Midbrain (tissue), 1 donor: ENCODE measurements at regions not wholly inside any gene's neighbourhood (a gene's known extent, or its start where the extent isn't known, plus 50 kb on each side); places are given as distances from the start of the nearest gene placed in this dataset.
"Not testable (repeated sequence)": the region's sequence is repeated elsewhere in the genome, so short reads cannot be mapped to it uniquely, and the experiment has no call there.

Source experiments
- DNase-seq: peaks from one replicate; lab custom pipeline; 2025; lab: John Stamatoyannopoulos, UW

GRCh38 chr6:15081447-15081846, 164.4 kb upstream of the JARID2 start:
- DNase-seq = no peak

DNA sequence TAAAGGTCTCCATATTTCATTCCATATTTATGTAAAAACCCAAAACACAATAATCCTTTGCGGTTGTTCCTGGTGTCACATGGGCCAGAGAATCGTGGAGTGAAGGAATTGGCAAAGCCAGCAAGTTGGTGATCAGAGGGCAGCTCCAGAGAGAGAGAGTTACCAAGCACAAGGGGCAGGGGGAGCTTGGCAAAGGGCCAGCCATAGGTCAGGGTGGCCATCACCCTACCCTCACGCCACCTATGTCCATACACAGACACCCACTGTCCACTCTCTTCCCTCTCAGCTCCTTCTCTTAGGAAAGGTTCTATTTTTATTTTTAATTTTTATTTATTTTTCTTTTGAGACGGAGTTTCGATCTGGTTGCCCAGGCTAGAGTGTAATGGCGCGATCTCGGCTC, 163.2 kb upstream of the JARID2 start:
- DNase-seq = no peak

GRCh38 chr6:15086348-15087158, 159.3 kb upstream of the JARID2 start:
- no peak for DNase-seq

- DNase-seq = no peak
Measured at GRCh38 chr6:15087186-15087589, 158.7 kb upstream of the JARID2 start.

GRCh38 chr6:15088904-15089568, 156.8 kb upstream of the JARID2 start:
- DNase-seq = no peak

GRCh38 chr6:15089569-15090144, 156.2 kb upstream of the JARID2 start:
- DNase-seq = no peak

- DNase-seq = no peak
Measured at GRCh38 chr6:15090145-15090579, 155.7 kb upstream of the JARID2 start.

- no peak for DNase-seq
Measured at GRCh38 chr6:15090745-15091384, 155.0 kb upstream of the JARID2 start.

GRCh38 chr6:15096894-15097837, 148.7 kb upstream of the JARID2 start:
- DNase-seq = no peak

DNA sequence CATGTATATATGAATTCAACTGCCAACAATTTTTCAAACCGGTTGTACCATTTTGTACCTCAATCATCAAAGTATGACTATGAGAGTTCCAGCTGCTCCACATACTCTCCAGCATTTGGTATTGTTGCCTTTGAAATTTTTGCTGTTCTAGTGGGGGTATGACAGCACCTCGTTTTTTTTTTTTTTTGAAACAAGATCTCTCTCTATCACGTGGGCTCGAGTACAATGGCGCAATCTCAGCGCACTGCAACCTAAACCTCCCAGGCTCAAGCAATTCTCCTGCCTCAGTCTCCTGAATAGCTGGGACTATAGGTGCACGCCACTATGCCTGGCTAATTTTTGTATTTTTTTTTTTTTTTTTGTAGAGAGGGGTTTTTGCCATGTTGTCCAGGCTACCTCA, 144.7 kb upstream of the JARID2 start:
- no peak for DNase-seq

DNA sequence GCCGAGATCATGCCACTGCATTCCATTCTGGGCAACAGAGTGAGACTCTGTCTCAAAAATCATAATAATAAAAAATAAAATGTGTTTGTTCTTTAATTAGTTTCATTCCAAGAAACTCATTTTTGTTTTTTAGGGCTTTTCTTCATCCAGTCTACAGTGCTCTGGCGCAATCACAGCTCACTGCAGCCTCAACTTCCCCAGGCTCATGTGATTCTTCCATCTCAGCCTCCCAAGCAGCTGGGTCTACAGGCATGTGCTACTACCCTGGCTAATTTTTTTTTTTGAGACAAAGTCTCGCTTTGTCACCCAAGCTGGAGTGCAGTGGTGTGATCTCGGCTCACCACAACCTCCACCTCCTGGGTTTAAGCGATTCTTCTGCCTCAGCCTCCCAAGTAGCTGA, 143.6 kb upstream of the JARID2 start:
- DNase-seq = no peak

DNA sequence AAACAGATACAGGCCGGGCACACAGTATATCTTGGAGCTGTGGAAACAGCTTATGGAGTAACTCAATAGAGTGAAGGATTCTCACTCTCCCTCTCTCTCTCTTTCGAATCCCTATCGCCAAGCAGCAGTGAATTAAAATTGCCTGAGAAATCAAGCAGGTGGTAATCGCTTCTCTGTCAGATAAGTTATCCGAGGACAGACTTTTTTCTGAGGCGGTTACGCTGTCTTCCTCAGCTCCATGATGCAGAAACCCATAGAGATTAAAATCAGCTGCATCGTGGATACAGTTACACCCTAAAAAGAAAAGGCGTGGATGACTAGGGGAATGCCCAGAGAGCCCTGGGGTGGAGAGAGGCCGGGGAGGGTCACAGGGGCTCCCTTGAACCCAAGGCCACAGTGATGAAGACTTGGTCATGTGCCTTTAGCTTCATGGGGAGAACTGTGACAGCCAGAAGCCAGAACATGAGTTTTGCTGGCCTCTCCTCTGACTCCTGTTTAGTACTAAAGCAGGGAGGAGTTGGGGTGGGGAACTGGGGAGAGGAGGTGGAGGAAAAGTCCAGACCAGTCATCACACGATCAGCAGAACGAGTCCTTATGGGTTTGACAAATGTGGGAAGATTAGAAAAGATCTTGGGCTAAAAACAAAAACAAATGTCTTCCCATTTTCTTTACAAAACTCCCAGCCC, 138.8 kb upstream of the JARID2 start:
- no peak for DNase-seq

DNA sequence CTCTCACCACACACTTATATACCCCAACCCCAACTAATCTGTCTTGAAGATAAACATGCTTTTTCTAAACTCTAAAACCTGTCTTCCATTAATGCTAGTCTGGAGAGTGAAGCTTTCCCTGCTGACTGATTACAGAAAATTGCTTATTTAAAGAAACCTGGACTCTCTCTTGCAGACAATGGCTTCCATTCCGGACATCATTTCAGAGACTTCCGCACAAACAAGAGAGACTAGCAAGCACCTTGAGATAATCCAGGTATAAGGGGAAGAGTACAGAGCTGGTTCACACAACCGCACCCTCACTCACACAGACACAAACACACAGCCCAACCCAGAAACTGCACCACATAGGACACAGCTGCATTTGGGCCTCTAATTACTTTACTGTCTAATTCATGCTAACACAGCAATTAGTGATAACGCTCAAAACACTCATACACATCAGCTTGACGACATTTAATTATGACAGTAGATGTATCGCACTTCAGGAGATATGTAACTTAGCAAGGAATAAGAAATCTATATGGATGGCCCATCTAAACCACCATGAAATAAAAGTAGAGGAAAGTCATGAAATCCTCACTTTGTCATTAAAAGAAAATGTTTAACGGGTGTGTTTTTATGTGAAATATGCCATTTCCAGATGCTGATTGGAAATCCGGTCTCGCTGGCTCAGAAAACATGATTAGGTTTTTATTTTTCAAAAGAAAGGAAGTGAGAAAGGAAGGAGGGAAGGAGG, 138.1 kb upstream of the JARID2 start:
- DNase-seq = no peak

DNA sequence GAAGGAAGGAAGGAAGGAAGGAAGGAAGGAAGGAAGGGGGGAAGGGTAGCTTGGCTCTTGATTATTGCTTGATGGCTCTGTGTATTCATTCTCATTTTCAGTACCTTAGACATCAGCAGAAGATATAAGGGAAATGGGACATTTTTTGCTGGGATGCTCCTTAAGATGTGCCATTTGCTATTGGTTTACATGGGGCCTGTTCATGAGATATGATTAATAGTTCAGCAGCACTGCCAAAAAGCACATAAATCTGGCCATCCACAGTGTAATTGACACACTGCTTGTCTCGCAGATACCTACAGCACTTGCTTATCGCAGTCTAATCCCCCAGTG, 137.5 kb upstream of the JARID2 start:
- no peak for DNase-seq

DNA sequence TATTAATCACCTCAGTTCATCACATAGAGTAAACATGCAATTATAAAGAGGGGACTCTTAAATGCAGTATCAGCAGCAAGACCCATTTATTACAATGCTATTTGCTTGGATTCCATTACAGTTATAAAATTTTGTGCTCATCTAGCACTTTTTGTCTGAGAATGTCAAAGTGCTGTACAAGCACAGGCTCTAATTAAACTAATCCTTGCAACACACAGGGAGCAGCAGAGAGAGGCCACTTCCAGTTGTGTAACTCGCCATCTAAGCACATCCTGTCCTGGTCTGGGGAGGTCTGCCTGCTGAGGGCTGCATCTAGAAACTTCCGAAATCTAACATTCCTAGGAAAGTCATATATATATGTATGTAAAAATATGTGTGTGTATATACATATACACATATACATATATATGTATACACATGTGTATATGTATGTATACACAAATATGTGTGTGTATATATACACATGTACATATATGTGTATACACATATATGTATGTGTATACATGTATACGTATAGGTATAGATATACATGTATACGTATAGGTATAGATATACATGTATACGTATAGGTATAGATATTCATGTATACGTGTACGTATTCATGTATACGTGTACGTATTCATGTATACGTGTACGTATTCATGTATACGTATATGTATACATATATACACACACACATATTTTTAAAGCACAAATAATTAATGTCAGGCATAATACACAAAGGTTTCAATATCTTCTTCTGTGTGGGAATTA, 136.4 kb upstream of the JARID2 start:
- no peak for DNase-seq

DNA sequence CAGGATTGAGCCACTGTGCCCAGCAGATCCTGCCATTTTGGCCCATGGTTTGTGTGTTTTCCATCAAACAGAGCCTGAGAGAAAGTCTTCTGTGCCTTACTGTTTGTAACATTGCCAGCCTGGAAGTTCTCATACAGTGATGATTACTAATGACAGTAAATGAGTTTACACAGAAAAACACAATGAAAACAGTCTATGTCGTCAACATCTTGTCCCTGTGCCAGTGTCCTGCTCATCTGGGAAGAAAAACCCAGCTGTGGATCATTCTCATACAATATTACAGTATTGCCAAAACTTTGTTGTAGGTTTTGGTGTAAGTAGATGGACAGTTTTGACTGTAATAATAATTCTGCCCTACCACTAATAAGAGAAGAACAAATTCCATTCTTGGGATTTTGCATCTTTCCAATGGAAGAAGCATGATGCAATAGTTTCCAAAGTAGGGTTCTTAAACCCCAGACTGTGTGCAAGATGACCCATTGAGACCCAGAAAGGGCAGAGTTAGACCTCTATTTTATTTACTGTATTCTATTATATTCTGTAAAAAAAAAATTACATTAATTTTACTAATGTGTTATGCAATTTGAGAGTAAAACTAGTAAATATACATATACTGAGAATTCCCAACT, 135.0 kb upstream of the JARID2 start:
- DNase-seq = no peak

GRCh38 chr6:15111576-15111975, 134.3 kb upstream of the JARID2 start:
- not testable (repeated sequence) for DNase-seq

DNA sequence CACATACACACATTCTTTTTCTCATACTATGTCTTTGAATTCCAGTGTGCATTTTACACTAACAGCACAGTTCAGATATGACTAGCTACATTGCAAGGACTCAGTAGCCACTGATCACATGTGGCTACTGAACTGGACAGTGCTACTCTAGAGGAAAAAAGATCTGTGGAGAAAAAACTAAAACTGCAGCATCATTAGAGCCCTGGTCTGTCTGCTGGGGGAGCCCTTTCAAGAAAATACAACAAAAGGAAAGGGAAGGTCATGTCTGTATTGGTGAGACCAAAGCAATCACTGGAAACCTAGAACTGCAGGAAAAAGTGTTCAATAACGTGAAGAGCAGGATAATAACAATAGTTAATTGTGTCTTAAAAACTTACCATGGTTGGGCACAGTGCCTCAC, 132.3 kb upstream of the JARID2 start:
- no peak for DNase-seq

GRCh38 chr6:15114061-15114460, 131.8 kb upstream of the JARID2 start:
- DNase-seq = no peak
